Astrocyte (in vitro differentiated cells and primary cell): ENCODE measurements at regions not wholly inside any gene's neighbourhood (a gene's known extent, or its start where the extent isn't known, plus 50 kb on each side); places are given as distances from the start of the nearest gene placed in this dataset.

Source experiments
- DNase-seq: peaks from one replicate; pipeline ENCODE4 v3.0.0-alpha.2; 2010; ENCODE audit warnings: low read depth
- FAIRE-seq: peaks from 2 replicates; lab custom pipeline; 2011; peaks lifted over from hg19 to GRCh38; lab: Jason Lieb, UNC
- H2AFZ ChIP-seq: 2 replicates; pipeline ENCODE4 v1.6.0; 2012; ENCODE audit warnings: low read depth, low read length, inconsistent platforms
- H3K27ac ChIP-seq: 2 replicates; pipeline ENCODE4 v1.5.1; 2011; ENCODE audit warnings: low read depth, low read length, inconsistent platforms
- H3K27me3 ChIP-seq: 2 replicates; pipeline ENCODE4 v1.6.0; 2011; ENCODE audit warnings: low read length, inconsistent platforms; ENCODE audit not compliant: insufficient read depth
- H3K36me3 ChIP-seq: 2 replicates; pipeline ENCODE4 v1.5.1; 2011; ENCODE audit warnings: low read length, inconsistent platforms; ENCODE audit not compliant: insufficient read depth
- H3K4me1 ChIP-seq: 2 replicates; pipeline ENCODE4 v1.5.1; 2011; ENCODE audit warnings: low read length, inconsistent platforms; ENCODE audit not compliant: insufficient read depth
- H3K4me2 ChIP-seq: 2 replicates; pipeline ENCODE4 v1.6.0; 2012; ENCODE audit warnings: low read length, inconsistent platforms
- H3K4me3 ChIP-seq: 2 replicates; pipeline ENCODE4 v1.5.1; 2011; ENCODE audit warnings: low read depth, mild to moderate bottlenecking, low read length, inconsistent platforms; ENCODE audit not compliant: insufficient read depth
- H3K79me2 ChIP-seq: 2 replicates; pipeline ENCODE4 v1.6.0; 2012; ENCODE audit warnings: mild to moderate bottlenecking, low read length, inconsistent platforms; ENCODE audit not compliant: insufficient read depth
- H3K9ac ChIP-seq: 2 replicates; pipeline ENCODE4 v1.6.0; 2012; ENCODE audit warnings: mild to moderate bottlenecking, low read length, inconsistent platforms
- H3K9me3 ChIP-seq: 2 replicates; pipeline ENCODE4 v1.5.1; 2012; ENCODE audit warnings: low read depth, mild to moderate bottlenecking, low read length, inconsistent platforms; ENCODE audit not compliant: insufficient read depth
- H4K20me1 ChIP-seq: 2 replicates; pipeline ENCODE4 v1.6.0; 2012; ENCODE audit warnings: low read length, inconsistent platforms; ENCODE audit not compliant: insufficient read depth
- H3K27ac Mint-ChIP-seq: one replicate; pipeline ENCODE4 v1.8.0; 2021; ENCODE audit warnings: mild to moderate bottlenecking, mixed read lengths; ENCODE audit not compliant: unreplicated experiment
- H3K27me3 Mint-ChIP-seq: one replicate; pipeline ENCODE4 v1.8.0; 2021; ENCODE audit warnings: low read depth, mixed read lengths; ENCODE audit not compliant: unreplicated experiment
- H3K36me3 Mint-ChIP-seq: one replicate; pipeline ENCODE4 v1.8.0; 2021; ENCODE audit warnings: low read depth, mixed read lengths; ENCODE audit not compliant: unreplicated experiment
- H3K4me1 Mint-ChIP-seq: one replicate; pipeline ENCODE4 v1.8.0; 2021; ENCODE audit warnings: low read depth, mixed read lengths; ENCODE audit not compliant: unreplicated experiment
- H3K4me3 Mint-ChIP-seq: one replicate; pipeline ENCODE4 v1.8.0; 2021; ENCODE audit warnings: mild to moderate bottlenecking, moderate library complexity, mixed read lengths; ENCODE audit not compliant: unreplicated experiment
- H3K9me3 Mint-ChIP-seq: one replicate; pipeline ENCODE4 v1.8.0; 2021; ENCODE audit warnings: mild to moderate bottlenecking, mixed read lengths; ENCODE audit not compliant: unreplicated experiment
- CTCF ChIP-seq: IDR thresholded peaks from 2 replicates; pipeline ENCODE4 v1.5.1; 2011; ENCODE audit warnings: low read depth, mild to moderate bottlenecking, inconsistent platforms, low read length, moderate library complexity; ENCODE audit not compliant: insufficient read depth
- EZH2 ChIP-seq: IDR thresholded peaks from 2 replicates; pipeline ENCODE4 v1.6.1; 2012; ENCODE audit warnings: mild to moderate bottlenecking, low read length, inconsistent platforms; ENCODE audit not compliant: insufficient read depth

- Histone ChIP-seq H3K4me1 (no peaks in the 10 kb centered on the region), H4K20me1 (no peaks in the 10 kb centered on the region), H3K27ac (no peak overlapping the region), H3K4me3 (no peak overlapping the region), H3K9me3 (no peaks in the 10 kb centered on the region), H3K79me2 (no peaks in the 10 kb centered on the region), H3K27me3 (no peaks in the 10 kb centered on the region), H2AFZ (no peak overlapping the region), H3K4me2 (no peak overlapping the region), H3K36me3 (no peaks in the 10 kb centered on the region), H3K9ac (no peak overlapping the region)
- FAIRE-seq (no peak), DNase-seq (no peak)
- no peak for TF ChIP-seq CTCF
- Mint-ChIP-seq H3K4me1 (peaks cover 3% of the 10 kb centered on the region), H3K27ac (no peak overlapping the region), H3K27me3 (no peaks in the 10 kb centered on the region), H3K9me3 (no peaks in the 10 kb centered on the region), H3K4me3 (no peak overlapping the region), H3K36me3 (no peaks in the 10 kb centered on the region)
Observed at GRCh38 chr18:23340661-23341060, 112.4 kb upstream of the RIOK3 start.

GRCh38 chr18:23341383-23341782, 111.7 kb upstream of the RIOK3 start:
- Histone ChIP-seq H3K4me3 (no peak overlapping the region), H2AFZ (no peak overlapping the region), H3K79me2 (no peaks in the 10 kb centered on the region), H3K27ac (no peak overlapping the region), H3K36me3 (no peaks in the 10 kb centered on the region), H3K9me3 (no peaks in the 10 kb centered on the region), H3K9ac (no peak overlapping the region), H4K20me1 (no peaks in the 10 kb centered on the region), H3K4me1 (no peaks in the 10 kb centered on the region), H3K4me2 (no peak overlapping the region), H3K27me3 (no peaks in the 10 kb centered on the region)
- Mint-ChIP-seq H3K4me3 (no peak overlapping the region), H3K9me3 (no peaks in the 10 kb centered on the region), H3K27ac (no peak overlapping the region), H3K4me1 (peaks cover 3% of the 10 kb centered on the region), H3K27me3 (no peaks in the 10 kb centered on the region), H3K36me3 (no peaks in the 10 kb centered on the region)
- no peak for FAIRE-seq
- DNase-seq: peak; percentile 42
- TF ChIP-seq EZH2: no peak

GRCh38 chr18:23341983-23342382, 111.1 kb upstream of the RIOK3 start:
- TF ChIP-seq CTCF: no peak
- TF ChIP-seq EZH2: no peak
- no peaks in the 10 kb centered on the region for H3K27me3 Mint-ChIP-seq
- no peak overlapping the region for H3K4me2 ChIP-seq
- no peak overlapping the region for H3K27ac ChIP-seq
- H4K20me1 ChIP-seq: no peaks in the 10 kb centered on the region
- DNase-seq: no peak
- no peak overlapping the region for H3K9ac ChIP-seq
- FAIRE-seq: no peak
- no peaks in the 10 kb centered on the region for H3K4me1 ChIP-seq
- no peak overlapping the region for H3K4me3 ChIP-seq
- H2AFZ ChIP-seq: no peak overlapping the region
- H3K4me3 Mint-ChIP-seq: no peak overlapping the region
- H3K36me3 ChIP-seq: no peaks in the 10 kb centered on the region
- H3K9me3 Mint-ChIP-seq: no peaks in the 10 kb centered on the region
- H3K27me3 ChIP-seq: no peaks in the 10 kb centered on the region
- no peaks in the 10 kb centered on the region for H3K79me2 ChIP-seq
- H3K4me1 Mint-ChIP-seq: peaks cover 3% of the 10 kb centered on the region
- H3K36me3 Mint-ChIP-seq: no peaks in the 10 kb centered on the region
- no peak overlapping the region for H3K27ac Mint-ChIP-seq
- no peaks in the 10 kb centered on the region for H3K9me3 ChIP-seq
